Hepatocyte (in vitro differentiated cells): ENCODE measurements at regions not wholly inside any gene's neighbourhood (a gene's known extent, or its start where the extent isn't known, plus 50 kb on each side); places are given as distances from the start of the nearest gene placed in this dataset.

Experiments
- EZH2 ChIP-seq: fragments of 200-600 bp; sonication (generic); IDR thresholded peaks from 2 replicates; pipeline ENCODE4 v1.6.1; 2016; ENCODE audit warnings: antibody characterized with exemption, mild to moderate bottlenecking, borderline replicate concordance
- TF ChIP-seq, protein P1 (sequence below): fragments of 200-600 bp; sonication (generic); IDR thresholded peaks from 2 replicates; pipeline ENCODE4 v1.5.1; 2016; ENCODE audit warnings: antibody characterized with exemption, mild to moderate bottlenecking; ENCODE audit not compliant: poor library complexity

DNA sequence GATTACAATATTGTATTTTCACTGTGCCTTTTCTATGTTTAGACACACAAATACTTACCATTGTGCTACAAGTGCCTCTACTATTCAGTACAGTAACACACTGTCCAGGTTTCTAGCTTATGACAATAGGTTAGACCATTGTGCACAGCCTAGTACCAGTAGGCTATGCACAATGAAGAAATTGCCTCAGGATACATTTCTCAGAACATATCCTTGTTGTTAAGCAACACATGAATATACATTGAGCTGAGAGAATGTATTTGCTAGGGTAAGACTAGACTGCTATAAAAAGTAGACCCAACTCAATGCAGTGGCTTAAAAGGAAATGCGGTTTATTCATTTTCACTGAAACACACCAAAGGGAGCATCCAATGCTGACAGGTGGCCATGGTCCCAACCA lies 285.1 kb downstream of the HS3ST3A1 start:
- TF ChIP-seq, protein P1, sequence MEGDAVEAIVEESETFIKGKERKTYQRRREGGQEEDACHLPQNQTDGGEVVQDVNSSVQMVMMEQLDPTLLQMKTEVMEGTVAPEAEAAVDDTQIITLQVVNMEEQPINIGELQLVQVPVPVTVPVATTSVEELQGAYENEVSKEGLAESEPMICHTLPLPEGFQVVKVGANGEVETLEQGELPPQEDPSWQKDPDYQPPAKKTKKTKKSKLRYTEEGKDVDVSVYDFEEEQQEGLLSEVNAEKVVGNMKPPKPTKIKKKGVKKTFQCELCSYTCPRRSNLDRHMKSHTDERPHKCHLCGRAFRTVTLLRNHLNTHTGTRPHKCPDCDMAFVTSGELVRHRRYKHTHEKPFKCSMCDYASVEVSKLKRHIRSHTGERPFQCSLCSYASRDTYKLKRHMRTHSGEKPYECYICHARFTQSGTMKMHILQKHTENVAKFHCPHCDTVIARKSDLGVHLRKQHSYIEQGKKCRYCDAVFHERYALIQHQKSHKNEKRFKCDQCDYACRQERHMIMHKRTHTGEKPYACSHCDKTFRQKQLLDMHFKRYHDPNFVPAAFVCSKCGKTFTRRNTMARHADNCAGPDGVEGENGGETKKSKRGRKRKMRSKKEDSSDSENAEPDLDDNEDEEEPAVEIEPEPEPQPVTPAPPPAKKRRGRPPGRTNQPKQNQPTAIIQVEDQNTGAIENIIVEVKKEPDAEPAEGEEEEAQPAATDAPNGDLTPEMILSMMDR = no peak
- TF ChIP-seq EZH2 = no peak
